HCT116 (cell line): ENCODE measurements at regions not wholly inside any gene's neighbourhood (a gene's known extent, or its start where the extent isn't known, plus 50 kb on each side); places are given as distances from the start of the nearest gene placed in this dataset.

ENCODE experiments used
- ATAC-seq: fragments of 200-7000 bp; cut with Tn5 transposase; 2 replicates; pipeline ENCODE4 v1.9.1; 2020; ENCODE audit warnings: mild to moderate bottlenecking, moderate library complexity
- BruUV-seq: library from RNA; stranded (reverse); fragments of 400-500 nt; replicated peaks from 2 replicates; lab custom pipeline; 2021; lab: Mats Ljungman, UMichigan
- CTCF ChIA-PET: fragments of 300-600 bp; sonication (Branson Sonifier 250); formaldehyde crosslinking; loops from one replicate; lab custom pipeline; 2021; ENCODE audit warnings: antibody characterized with exemption; lab: Charles Lee
- POLR2A ChIA-PET: fragments of 300-600, 350-600 bp; sonication (Branson Sonifier 250); formaldehyde crosslinking; loops from one replicate; lab custom pipeline; 2021; ENCODE audit warnings: antibody characterized with exemption; lab: Charles Lee
- RAD21 ChIA-PET, 2 experiments: fragments of 300-600 bp; sonication (Branson Sonifier 250); formaldehyde crosslinking; loops; one replicate each; lab custom pipeline; 2023; ENCODE audit warnings: low total read pairs in 2 of 2; ENCODE audit not compliant: uncharacterized antibody in 2 of 2, unreplicated experiment in 2 of 2, low non-redundant PET in 1 of 2; lab: Charles Lee
- DNase-seq: peaks from one replicate; pipeline ENCODE4 v3.0.0-alpha.2; 2010; ENCODE audit warnings: low read depth, low spot score
- H2AFZ ChIP-seq: fragments of 200-600 bp; shearing (Covaris generic), sonication (generic); 2 replicates; pipeline ENCODE4 v1.6.1; 2017; ENCODE audit warnings: low read depth, mixed run types, mixed read lengths, antibody characterized with exemption, low read length; ENCODE audit not compliant: poor library complexity, severe bottlenecking
- H3K27ac ChIP-seq: 2 replicates; pipeline ENCODE4 v1.5.1; 2012; ENCODE audit warnings: low read depth, low read length
- H3K27me3 ChIP-seq: fragments of 200-600 bp; sonication (generic); 2 replicates; pipeline ENCODE4 v1.6.1; 2016; ENCODE audit warnings: mixed run types, low read length, mixed read lengths; ENCODE audit not compliant: insufficient read depth
- H3K36me3 ChIP-seq, 2 experiments: fragments of 200-500 bp in 1 of 2; fragments of 200-600 bp in 1 of 2; sonication (Bioruptor generic) in 1 of 2; sonication (generic) in 1 of 2; 2 replicates each; pipeline versions ENCODE4 v1.5.1 to v1.6.1; 2014 to 2016; ENCODE audit warnings: low read length in 2 of 2, inconsistent platforms in 1 of 2, mixed read lengths in 1 of 2, mixed run types in 1 of 2; ENCODE audit not compliant: insufficient read depth in 2 of 2, control insufficient read depth in 1 of 2
- H3K4me1 ChIP-seq, 2 experiments: fragments of 200-600 bp in 1 of 2; sonication (generic) in 1 of 2; 2 replicates each; pipeline versions ENCODE4 v1.5.1 to v1.6.1; 2012 to 2017; ENCODE audit warnings: low read length in 2 of 2, inconsistent platforms in 1 of 2, mild to moderate bottlenecking in 1 of 2, mixed read lengths in 1 of 2, mixed run types in 1 of 2, moderate library complexity in 1 of 2; ENCODE audit not compliant: insufficient read depth in 2 of 2, control insufficient read depth in 1 of 2
- H3K4me2 ChIP-seq: fragments of 200-600 bp; sonication (generic); 2 replicates; pipeline ENCODE4 v1.6.1; 2017; ENCODE audit warnings: mixed run types, low read length, mixed read lengths
- H3K4me3 ChIP-seq, 2 experiments: fragments of 200-600 bp in 1 of 2; sonication (generic) in 1 of 2; replicated peaks in 1 of 2; 2 replicates each; pipeline ENCODE4 v1.5.1; 2011 to 2016; ENCODE audit warnings: low read length in 2 of 2, control low read depth in 1 of 2, low read depth in 1 of 2, mild to moderate bottlenecking in 1 of 2, mixed read lengths in 1 of 2, mixed run types in 1 of 2
- H3K79me2 ChIP-seq: fragments of 200-600 bp; sonication (generic); 2 replicates; pipeline ENCODE4 v1.6.1; 2017; ENCODE audit warnings: mild to moderate bottlenecking, mixed run types, low read length, moderate library complexity, mixed read lengths; ENCODE audit not compliant: insufficient read depth
- H3K9ac ChIP-seq: fragments of 200-600 bp; sonication (generic); 2 replicates; pipeline ENCODE4 v1.6.1; 2016; ENCODE audit warnings: low read length, mixed read lengths
- H3K9me2 ChIP-seq: fragments of 200-600 bp; sonication (generic), shearing (Covaris generic); 2 replicates; pipeline ENCODE4 v1.6.1; 2017; ENCODE audit warnings: mixed run types, mild to moderate bottlenecking, moderate library complexity; ENCODE audit not compliant: insufficient read depth
- H3K9me3 ChIP-seq, 2 experiments: fragments of 200-500 bp in 1 of 2; fragments of 200-600 bp in 1 of 2; sonication (Bioruptor generic) in 1 of 2; sonication (generic) in 1 of 2; 2 replicates each; pipeline ENCODE4 v1.6.1; 2014 to 2017; ENCODE audit warnings: low read length in 2 of 2, mixed read lengths in 2 of 2, inconsistent platforms in 1 of 2, low read depth in 1 of 2, mild to moderate bottlenecking in 1 of 2, mixed run types in 1 of 2, moderate library complexity in 1 of 2; ENCODE audit not compliant: control insufficient read depth in 1 of 2, insufficient read depth in 1 of 2
- H4K20me1 ChIP-seq: fragments of 200-600 bp; sonication (generic), shearing (Covaris generic); 2 replicates; pipeline ENCODE4 v1.6.1; 2017; ENCODE audit warnings: mixed run types, mild to moderate bottlenecking, moderate library complexity; ENCODE audit not compliant: insufficient read depth
- ELF1 ChIP-seq: IDR thresholded peaks from 2 replicates; pipeline ENCODE4 v1.6.1; 2012; ENCODE audit warnings: low read depth, borderline replicate concordance
- EZH2 ChIP-seq: fragments of 200-600 bp; sonication (generic); IDR thresholded peaks from 2 replicates; pipeline ENCODE4 v1.6.1; 2017; ENCODE audit warnings: antibody characterized with exemption, mixed run types
- MAX ChIP-seq: IDR thresholded peaks from 2 replicates; pipeline ENCODE4 v1.6.1; 2012
- SIN3A ChIP-seq: IDR thresholded peaks from 2 replicates; pipeline ENCODE4 v1.6.1; 2012; ENCODE audit warnings: low read depth
- SP1 ChIP-seq: IDR thresholded peaks from 2 replicates; pipeline ENCODE4 v1.6.1; 2012; ENCODE audit warnings: low read depth
- TCF7L2 ChIP-seq: IDR thresholded peaks from 2 replicates; pipeline ENCODE4 v1.7.0; 2011; ENCODE audit warnings: borderline replicate concordance, inconsistent platforms; ENCODE audit not compliant: insufficient read depth, insufficient read length; ENCODE audit errors: extremely low read depth
- ZNF274 ChIP-seq: fragments of 200-500 bp; sonication (Bioruptor generic); IDR thresholded peaks from 2 replicates; pipeline ENCODE4 v1.6.1; 2014; ENCODE audit warnings: mild to moderate bottlenecking, low read depth, low read length, inconsistent platforms
- intact Hi-C: fragments of 100-400 bp; cut with micrococcal nuclease; formaldehyde crosslinking; loops from 2 replicates; pipeline ENCODE4 v1.10.0; 2022
- TF ChIP-seq, protein P1 (sequence below): IDR thresholded peaks from 2 replicates; pipeline ENCODE4 v1.6.1; 2012; ENCODE audit warnings: low read depth

DNA sequence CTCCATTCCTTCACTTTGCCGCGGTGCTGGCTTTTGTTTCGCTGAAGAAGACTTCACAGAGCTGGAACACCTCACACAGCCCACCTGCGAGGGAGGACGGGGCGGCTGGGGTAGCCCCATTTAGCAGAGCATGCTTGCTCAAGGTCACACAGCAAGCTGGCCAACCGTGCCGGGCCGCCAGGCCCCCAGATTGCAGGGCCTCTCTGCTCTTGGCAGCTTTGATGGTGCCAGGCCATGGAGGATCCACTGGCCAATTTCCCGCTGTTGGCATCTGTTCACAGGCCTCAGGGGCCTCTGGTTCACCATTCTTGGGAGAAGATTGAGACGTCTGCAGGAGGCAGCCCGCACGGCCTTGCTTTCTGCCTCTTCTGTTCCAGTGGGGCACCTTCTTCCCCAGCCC lies 77.9 kb upstream of the LINGO1 start:
- intact Hi-C loops, result no loop called here
- Histone ChIP-seq H3K79me2 (no peaks in the 10 kb centered on the region), H3K27me3 (peaks cover 23% of the 10 kb centered on the region; the same call in 1 of the 2 replicates)
- CTCF ChIA-PET, result interaction anchor here (1.0 kb wide), 1 partner anchor 74 kb away, joined by 3 read pairs; no protein-coding TSS in a partner anchor
- TF ChIP-seq MAX (no peak), SIN3A (no peak), ELF1 (no peak), EZH2 (no peak), ZNF274 (no peak), SP1 (no peak), TCF7L2 (no peak)
- TF ChIP-seq, protein P1, sequence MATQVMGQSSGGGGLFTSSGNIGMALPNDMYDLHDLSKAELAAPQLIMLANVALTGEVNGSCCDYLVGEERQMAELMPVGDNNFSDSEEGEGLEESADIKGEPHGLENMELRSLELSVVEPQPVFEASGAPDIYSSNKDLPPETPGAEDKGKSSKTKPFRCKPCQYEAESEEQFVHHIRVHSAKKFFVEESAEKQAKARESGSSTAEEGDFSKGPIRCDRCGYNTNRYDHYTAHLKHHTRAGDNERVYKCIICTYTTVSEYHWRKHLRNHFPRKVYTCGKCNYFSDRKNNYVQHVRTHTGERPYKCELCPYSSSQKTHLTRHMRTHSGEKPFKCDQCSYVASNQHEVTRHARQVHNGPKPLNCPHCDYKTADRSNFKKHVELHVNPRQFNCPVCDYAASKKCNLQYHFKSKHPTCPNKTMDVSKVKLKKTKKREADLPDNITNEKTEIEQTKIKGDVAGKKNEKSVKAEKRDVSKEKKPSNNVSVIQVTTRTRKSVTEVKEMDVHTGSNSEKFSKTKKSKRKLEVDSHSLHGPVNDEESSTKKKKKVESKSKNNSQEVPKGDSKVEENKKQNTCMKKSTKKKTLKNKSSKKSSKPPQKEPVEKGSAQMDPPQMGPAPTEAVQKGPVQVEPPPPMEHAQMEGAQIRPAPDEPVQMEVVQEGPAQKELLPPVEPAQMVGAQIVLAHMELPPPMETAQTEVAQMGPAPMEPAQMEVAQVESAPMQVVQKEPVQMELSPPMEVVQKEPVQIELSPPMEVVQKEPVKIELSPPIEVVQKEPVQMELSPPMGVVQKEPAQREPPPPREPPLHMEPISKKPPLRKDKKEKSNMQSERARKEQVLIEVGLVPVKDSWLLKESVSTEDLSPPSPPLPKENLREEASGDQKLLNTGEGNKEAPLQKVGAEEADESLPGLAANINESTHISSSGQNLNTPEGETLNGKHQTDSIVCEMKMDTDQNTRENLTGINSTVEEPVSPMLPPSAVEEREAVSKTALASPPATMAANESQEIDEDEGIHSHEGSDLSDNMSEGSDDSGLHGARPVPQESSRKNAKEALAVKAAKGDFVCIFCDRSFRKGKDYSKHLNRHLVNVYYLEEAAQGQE, result no peak
- TF ChIP-seq, all 23 proteins: peak for 0
- H3K9ac ChIP-seq, result no peak overlapping the region
- no peak overlapping the region for H2AFZ ChIP-seq
- DNase-seq (no peak), ATAC-seq (no peak)
- H4K20me1 ChIP-seq, result no peaks in the 10 kb centered on the region
- no peak overlapping the region for H3K4me3 ChIP-seq
- H3K27ac ChIP-seq, result no peak overlapping the region
- H3K9me3 ChIP-seq, result no peaks in the 10 kb centered on the region
- H3K9me2 ChIP-seq, result no peaks in the 10 kb centered on the region
- no TSS peak for BruUV-seq
- H3K4me1 ChIP-seq, result no peaks in the 10 kb centered on the region
- H3K4me2 ChIP-seq, result no peak overlapping the region
- no peaks in the 10 kb centered on the region for H3K36me3 ChIP-seq
- POLR2A ChIA-PET, result no interaction called here
- RAD21 ChIA-PET, result no interaction called here
